ENCODE measurements at regions not wholly inside any gene's neighbourhood (a gene's known extent, or its start where the extent isn't known, plus 50 kb on each side); places are given as distances from the start of the nearest gene placed in this dataset.

DNA sequence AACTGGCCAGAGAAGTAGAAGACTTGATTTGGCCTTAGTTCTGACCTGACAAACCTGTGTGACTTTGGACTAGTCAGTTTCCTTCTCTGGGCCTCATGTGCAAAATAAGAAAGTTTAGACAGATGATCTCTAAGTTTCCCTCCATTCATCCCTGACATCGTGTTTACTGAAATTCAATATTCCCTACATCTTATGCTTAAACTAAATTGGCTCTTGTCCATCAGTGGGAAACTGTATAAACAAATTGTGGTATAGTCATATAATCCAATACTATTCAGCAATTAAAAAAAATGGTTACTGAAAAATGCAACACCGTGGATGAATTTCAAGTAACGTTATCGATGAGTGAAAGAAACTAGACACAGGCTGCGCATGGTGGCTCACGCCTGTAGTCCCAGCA, 64.4 kb upstream of the HRH1 start:
- no peak for DNase-seq

DNA sequence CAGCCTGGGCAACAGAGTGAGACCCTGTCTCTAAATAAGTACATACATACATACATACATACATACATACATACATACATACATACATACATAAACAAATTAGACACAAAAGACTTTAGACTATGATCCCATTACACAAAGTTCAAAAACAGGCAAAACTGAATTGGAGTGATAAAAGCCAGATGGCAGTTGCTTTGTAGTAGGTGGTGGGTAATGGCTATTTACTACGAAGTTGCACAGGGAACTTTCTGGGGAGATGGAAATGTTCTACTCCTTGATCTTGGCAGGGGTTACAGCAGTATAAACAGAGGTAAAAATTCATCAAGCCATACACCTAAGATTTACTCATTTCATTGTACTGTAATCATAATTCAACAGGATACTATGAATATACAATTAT, 63.7 kb upstream of the HRH1 start:
- no peak for DNase-seq

DNA sequence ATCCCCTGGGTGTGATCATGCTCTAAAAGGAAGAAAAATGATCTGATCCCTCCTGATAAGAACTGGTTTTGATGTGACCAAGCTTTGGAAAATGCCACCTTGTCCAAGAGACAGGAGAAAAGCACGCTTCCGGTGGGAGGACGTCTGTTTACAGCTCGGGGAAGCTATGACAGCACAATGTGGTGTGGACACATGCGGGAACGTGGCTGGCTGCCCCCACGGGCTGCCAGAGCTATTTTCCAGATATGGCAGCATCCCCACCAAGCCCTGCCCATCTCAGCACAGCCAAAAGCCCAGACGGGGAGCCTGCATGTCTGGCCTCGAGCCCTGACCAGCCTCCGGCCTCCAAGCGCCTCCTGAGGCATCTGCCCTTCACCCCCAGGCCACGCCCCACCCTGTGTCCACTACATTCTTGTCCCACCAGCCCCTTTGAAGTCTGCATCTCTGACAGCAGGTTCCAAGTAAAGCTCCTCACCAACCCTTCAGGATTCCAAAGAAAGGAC, 63.2 kb upstream of the HRH1 start:
- no peak for DNase-seq

DNA sequence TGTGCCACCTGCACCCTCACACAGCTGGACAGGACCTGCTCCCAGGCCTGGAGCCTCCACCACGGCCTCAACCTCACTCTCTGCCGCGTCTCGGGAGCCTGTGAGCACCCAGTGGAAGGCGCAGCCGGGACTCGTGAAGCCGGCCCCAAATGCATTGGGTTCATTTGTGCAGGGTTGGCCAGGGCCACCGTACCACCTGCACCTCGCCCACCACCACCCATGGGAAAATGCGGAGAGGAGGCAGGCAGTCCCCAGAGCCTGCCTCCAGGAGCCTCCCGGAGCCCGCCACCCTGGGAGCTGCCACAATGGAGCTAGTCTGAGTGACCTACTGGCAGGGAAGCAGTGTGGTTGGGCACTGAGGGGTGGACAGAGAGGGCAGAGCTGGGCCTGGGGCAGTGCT, 62.5 kb upstream of the HRH1 start:
- DNase-seq, result no peak

DNA sequence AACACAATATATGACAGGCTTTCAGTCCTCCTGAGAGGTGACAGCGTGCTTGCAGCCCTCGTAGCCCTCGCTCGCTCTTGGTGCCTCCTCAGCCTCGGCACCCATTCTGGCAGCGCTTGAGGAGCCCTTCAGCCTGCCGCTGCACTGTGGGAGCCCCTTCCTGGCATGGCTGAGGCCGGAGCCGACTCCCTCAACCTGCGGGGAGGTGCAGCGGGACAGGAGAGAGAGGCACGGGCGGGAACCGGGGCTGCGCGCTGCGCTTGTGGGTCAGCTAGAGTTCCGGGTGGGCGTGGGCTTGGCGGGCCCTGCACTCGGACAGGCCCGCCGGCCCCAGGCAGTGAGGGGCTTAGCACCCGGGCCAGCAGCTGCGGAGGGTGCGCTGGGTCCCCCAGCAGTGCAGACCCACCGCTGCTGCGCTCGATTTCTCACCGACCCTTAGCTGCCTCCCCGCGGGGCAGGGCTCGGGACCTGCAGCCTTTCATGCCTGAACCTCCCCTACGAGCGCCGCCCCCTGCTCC, 60.4 kb upstream of the HRH1 start:
- DNase-seq, result no peak

DNA sequence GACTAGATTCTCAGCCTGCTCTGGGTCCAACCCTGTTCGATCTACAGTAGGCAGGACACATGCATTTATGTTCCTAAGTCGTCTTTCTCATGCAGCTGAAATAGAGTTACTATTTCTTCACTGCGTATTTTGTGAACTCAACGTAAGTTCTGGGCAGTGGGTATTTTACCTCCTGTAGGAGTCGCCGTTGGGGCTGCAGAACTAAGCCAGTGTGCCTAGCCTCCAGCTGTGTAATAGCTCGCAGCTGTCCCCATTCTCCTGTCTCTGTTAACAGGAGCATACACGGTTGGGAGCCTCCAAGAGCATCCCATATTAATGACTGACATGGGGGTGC, 58.4 kb upstream of the HRH1 start:
- no peak for DNase-seq

DNA sequence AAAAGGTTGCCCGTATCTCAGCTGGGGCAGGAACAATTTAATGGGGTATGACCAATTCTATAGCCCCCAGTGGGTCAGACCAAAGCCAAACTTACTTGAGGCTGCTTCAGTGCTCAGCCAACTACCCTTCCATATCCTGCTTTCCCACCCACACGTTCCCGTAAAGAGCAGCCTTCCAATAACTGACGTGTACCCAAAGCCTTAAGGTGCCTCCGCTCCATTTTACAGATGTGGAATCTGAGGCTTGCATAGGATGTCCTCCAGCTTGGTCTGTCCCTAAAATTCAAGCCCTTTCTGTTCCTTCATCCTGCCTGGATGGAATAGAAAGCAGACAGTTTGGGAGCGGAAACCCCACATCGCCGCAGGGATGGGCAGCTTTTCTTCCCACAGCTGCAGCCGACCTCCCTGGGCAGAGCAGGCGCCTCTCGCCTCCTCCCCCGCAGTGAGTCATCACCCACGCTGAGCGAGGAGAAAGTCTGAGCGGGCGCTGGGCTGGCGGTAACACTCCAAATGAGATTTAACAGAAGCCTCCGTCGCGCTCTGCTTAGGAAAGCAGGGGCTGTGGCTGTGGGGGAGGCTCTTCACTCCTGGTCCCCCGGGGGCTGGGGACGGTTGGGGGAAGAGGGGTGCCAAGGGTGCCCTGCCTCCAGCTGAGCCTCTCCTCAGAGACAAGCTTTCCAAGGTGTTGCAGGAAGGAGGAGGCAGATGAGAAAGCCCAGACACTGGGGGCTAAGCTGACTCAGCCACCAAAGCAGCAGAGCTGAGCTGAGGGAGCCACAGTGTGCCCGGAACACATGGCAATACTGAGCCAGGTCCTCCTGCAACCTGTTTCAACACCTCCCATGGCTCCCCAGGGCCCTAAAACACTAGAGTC, 57.8 kb upstream of the HRH1 start:
- peak; percentile 84 for DNase-seq

DNA sequence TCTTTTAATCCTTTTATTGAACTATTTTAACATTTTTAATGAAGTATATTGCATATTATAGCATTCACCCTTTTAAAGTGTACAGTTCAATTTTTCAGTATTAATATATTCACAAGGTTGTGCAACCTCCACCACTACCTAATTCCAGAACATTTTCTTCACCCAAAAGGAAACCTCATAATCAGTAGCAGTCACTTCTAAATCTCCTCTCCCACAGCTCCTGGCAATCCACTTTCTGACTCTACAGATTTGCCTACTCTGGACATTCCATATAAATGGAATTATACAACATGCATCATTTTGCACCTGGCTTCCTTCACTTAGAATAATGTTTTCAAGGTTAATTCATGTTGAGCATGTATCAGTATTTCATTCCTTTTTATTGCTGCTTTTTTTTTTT, 55.0 kb upstream of the HRH1 start:
- no peak for DNase-seq

All from NCI-H82 (cell line).